AG09319 (cell line): ENCODE measurements at regions not wholly inside any gene's neighbourhood (a gene's known extent, or its start where the extent isn't known, plus 50 kb on each side); places are given as distances from the start of the nearest gene placed in this dataset.

ENCODE experiments used
- DNase-seq: peaks from one replicate; pipeline ENCODE4 v3.0.0-alpha.2; 2010; ENCODE audit warnings: low read depth; ENCODE audit errors: extremely low read depth
- CTCF ChIP-seq: IDR thresholded peaks from 2 replicates; pipeline ENCODE4 v1.5.1; 2011; ENCODE audit warnings: low read depth, mild to moderate bottlenecking, inconsistent platforms, low read length, moderate library complexity

- TF ChIP-seq CTCF, result no peak
- no peak for DNase-seq
These were observed 164.8 kb upstream of the STEAP1 start for GRCh38 chr7:89989454-89989853.

GRCh38 chr7:89994483-89994882 is 159.8 kb upstream of the STEAP1 start:
- TF ChIP-seq CTCF, result no peak

GRCh38 chr7:89998554-89998953 is 155.7 kb upstream of the STEAP1 start:
- no peak for TF ChIP-seq CTCF
- no peak for DNase-seq

More at GRCh38 chr7:89994483-89994882, 159.8 kb upstream of the STEAP1 start:
- no peak for DNase-seq

GRCh38 chr7:90005836-90006235 is 148.4 kb upstream of the STEAP1 start:
- no peak for DNase-seq
- no peak for TF ChIP-seq CTCF

- no peak for TF ChIP-seq CTCF
These were observed 147.1 kb upstream of the STEAP1 start for GRCh38 chr7:90007001-90007654.

GRCh38 chr7:90007831-90008230 is 146.4 kb upstream of the STEAP1 start:
- no peak for DNase-seq
- no peak for TF ChIP-seq CTCF

More at GRCh38 chr7:90007001-90007654, 147.1 kb upstream of the STEAP1 start:
- no peak for DNase-seq

DNA sequence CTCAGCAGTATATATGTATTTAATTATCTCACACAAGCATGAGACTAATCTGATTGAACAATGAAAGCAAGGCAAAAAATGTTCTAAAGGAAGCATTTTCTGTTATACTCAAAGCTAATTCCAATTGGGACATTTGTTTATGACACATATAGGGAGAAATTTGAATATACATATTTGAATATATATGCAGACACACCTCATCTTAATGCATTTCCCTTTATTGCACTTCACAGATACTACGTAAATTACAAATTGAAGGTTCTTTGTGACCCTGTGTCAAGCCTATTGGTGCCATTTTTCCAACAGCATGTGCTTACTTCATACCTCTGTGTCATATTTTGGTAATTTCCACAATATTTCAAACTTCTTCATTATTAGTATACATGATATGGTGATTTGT is 132.1 kb upstream of the STEAP1 start:
- DNase-seq, result no peak
- no peak for TF ChIP-seq CTCF
